ENCODE measurements at regions not wholly inside any gene's neighbourhood (a gene's known extent, or its start where the extent isn't known, plus 50 kb on each side); places are given as distances from the start of the nearest gene placed in this dataset.

DNA sequence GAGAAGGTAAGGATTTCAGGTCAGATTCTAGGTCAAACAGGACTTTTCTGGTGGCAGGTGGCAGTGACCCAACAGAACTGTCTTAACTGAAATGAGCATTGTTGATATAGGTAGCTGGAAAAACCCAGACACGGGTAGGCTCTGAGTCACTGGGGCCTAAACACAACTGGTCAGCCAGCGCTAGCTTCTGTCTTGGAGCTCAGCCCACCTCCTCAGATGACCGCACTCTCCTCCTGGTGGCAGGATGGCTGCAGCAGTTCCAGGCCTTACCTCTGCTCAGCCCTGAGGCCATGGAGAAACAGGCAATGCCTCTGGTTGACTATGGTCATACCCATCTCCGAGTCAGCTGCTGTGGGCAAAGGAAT, 61.1 kb upstream of the GATA2 start:
- TF ChIP-seq ZNF138 (CRISPR knock-in tag; IDR thresholded peaks at IDR 0.05; ENCODE audit: low read depth), result no peak
- no peak for TF ChIP-seq ZNF501 (CRISPR knock-in tag; IDR thresholded peaks at IDR 0.05)
